Transverse colon (tissue), 4 donors: ENCODE measurements at regions not wholly inside any gene's neighbourhood (a gene's known extent, or its start where the extent isn't known, plus 50 kb on each side); places are given as distances from the start of the nearest gene placed in this dataset.

ENCODE experiments used
- DNase-seq: peaks from one replicate; pipeline ENCODE4 v3.0.0-alpha.2; 2019
- H3K27ac ChIP-seq, 4 donors: fragments of 200-600 bp; sonication (generic); 2 replicates each; pipeline ENCODE4 v1.5.1; 2016 to 2018; ENCODE audit warnings: inconsistent platforms in 4 of 4
- H3K27me3 ChIP-seq: fragments of 200-600 bp; sonication (generic); 2 replicates; pipeline ENCODE4 v1.5.1; 2017; ENCODE audit warnings: inconsistent platforms
- H3K36me3 ChIP-seq, 4 donors: fragments of 200-600 bp; sonication (generic); 2 replicates each; pipeline ENCODE4 v1.5.1; 2017 to 2019; ENCODE audit warnings: inconsistent platforms in 4 of 4
- H3K4me1 ChIP-seq, 4 donors: fragments of 200-600 bp; sonication (generic); 2 replicates each; pipeline ENCODE4 v1.5.1; 2017 to 2020; ENCODE audit warnings: inconsistent platforms in 4 of 4
- H3K4me3 ChIP-seq, 4 donors: fragments of 200-600 bp; sonication (generic); 1 replicate in 1 of 4; 2 replicates in 3 of 4; pipeline versions ENCODE4 v1.5.1 to v1.6.1; 2017 to 2019; ENCODE audit warnings: inconsistent platforms in 4 of 4
- H3K9me3 ChIP-seq, 2 donors: fragments of 200-600 bp; sonication (generic); 2 replicates each; pipeline ENCODE4 v1.5.1; 2017 to 2019; ENCODE audit warnings: inconsistent platforms in 2 of 2
- CTCF ChIP-seq, 5 experiments: fragments of 200-600 bp in 3 of 5; fragments of 450-650 bp in 2 of 5; sonication (generic) in 3 of 5; IDR thresholded peaks; 1 replicate in 2 of 5; 2 replicates in 3 of 5; pipeline ENCODE4 v1.5.1; 2016 to 2017; ENCODE audit warnings: antibody characterized with exemption in 5 of 5, inconsistent platforms in 3 of 5, mild to moderate bottlenecking in 2 of 5, moderate library complexity in 1 of 5
- EP300 ChIP-seq: sonication (generic); formaldehyde crosslinking; IDR thresholded peaks from one replicate; pipeline ENCODE4 v1.6.1; 2017; ENCODE audit warnings: antibody characterized with exemption, low read depth
- POLR2A ChIP-seq: fragments of 450-650 bp; IDR thresholded peaks from one replicate; pipeline ENCODE4 v1.6.1; 2016; ENCODE audit warnings: antibody characterized with exemption, mild to moderate bottlenecking, moderate library complexity
- POLR2AphosphoS5 ChIP-seq, 3 donors: sonication (generic); formaldehyde crosslinking; IDR thresholded peaks; one replicate each; pipeline ENCODE4 v1.6.1; 2016; ENCODE audit warnings: antibody characterized with exemption in 3 of 3
- WGBS, 2 donors: methylation state at CpG; one replicate each; pipeline ENCODE4 v1.1.5; 2018; ENCODE audit warnings: low coverage in 1 of 2; 5-methylcytosine and 5-hydroxymethylcytosine counted together
- in situ Hi-C, 4 donors: fragments of 200-750 bp; cut with MboI; loops; one replicate each; pipeline versions ENCODE4 v1.15.0 to v1.15.1; 2017; ENCODE audit warnings: low sequenced_read_pairs in 3 of 4, low pct_ligation_motif_present in 1 of 4, low pct_unique_long_range_greater_than_20kb in 1 of 4
- intact Hi-C: fragments of 100-400 bp; cut with DNase I; formaldehyde crosslinking; loops from one replicate; pipeline ENCODE4 v1.15.1; 2023; ENCODE audit warnings: low total_unique reads

DNA sequence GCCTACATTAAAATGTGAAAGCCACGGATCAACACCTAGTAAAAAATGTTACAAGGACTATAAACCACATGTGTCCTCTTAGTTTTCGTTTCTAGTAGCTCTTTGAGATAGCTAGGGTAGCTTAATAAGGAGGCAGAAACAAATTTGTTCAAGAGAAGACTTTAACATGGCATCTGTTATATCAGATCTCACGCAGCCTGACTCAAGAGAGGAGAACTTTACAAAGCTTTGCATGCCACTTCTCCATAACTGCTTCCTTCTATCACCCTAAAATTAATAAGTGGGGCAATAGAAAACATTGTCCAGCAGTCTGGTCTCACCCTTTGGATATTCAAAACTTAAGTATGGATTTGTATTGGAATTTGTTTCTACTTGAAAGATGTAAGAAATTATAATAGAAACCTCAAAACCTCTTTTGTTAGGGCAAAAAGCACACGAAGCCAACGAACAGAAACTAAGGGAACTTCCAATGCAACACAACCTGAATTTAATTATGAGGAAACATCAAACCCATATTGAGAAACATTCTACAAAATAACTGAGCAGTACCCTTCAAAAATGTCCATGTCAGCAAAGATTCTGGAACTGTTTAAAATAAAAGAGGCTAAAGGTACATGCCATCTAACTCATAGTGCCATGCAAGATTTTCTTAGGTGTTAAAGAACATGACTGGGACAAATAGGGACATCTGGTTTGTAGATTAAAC lies 194.8 kb downstream of the LRIG3 start:
- WGBS, 2 donors = 63 to 64% methylated on average over 5 of the region's 5 CpGs
- TF ChIP-seq POLR2AphosphoS5 (IDR thresholded peaks at IDR 0.05) = no peak
- TF ChIP-seq EP300 = no peak
- no peak for TF ChIP-seq POLR2A
- TF ChIP-seq CTCF (IDR thresholded peaks at IDR 0.05) = no peak
- no peak for DNase-seq
- intact Hi-C loops (no loop called here), in situ Hi-C loops (no loop called here)
- H3K4me1 ChIP-seq = no peaks in the 10 kb centered on the region
- H3K36me3 ChIP-seq = no peaks in the 10 kb centered on the region
- no peaks in the 10 kb centered on the region for H3K27me3 ChIP-seq
- no peak overlapping the region for H3K4me3 ChIP-seq
- no peak overlapping the region for H3K27ac ChIP-seq
- no peaks in the 10 kb centered on the region for H3K9me3 ChIP-seq

DNA sequence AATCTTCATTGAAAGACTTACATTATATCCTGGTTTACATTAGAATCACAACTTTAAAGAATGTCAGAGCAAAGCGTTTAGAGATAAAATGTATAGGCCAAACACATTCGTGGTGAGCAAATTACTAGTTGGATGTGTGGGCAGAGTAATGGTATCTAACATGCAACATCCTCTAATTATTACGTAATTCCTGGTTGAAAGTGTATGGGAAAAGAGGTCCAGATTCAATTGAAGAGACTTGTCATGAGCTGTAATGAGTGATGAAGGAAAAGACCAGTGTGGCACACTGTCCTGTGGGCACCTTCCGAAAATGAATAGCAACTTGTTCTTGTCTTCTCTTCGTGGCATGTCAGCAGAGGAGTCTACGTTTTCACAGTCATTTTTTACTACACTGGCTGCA lies 192.8 kb downstream of the LRIG3 start:
- in situ Hi-C loops = no loop called here
- TF ChIP-seq POLR2A = no peak
- TF ChIP-seq CTCF (IDR thresholded peaks at IDR 0.05) = no peak
- TF ChIP-seq POLR2AphosphoS5 (IDR thresholded peaks at IDR 0.05) = no peak
- no peak overlapping the region for H3K27ac ChIP-seq
- no peaks in the 10 kb centered on the region for H3K27me3 ChIP-seq
- no peak overlapping the region for H3K4me3 ChIP-seq
- H3K36me3 ChIP-seq = no peaks in the 10 kb centered on the region
- intact Hi-C loops = no loop called here
- DNase-seq = no peak
- WGBS, 2 donors = 78 to 86% methylated on average over 6 of the region's 6 CpGs
- no peaks in the 10 kb centered on the region for H3K9me3 ChIP-seq
- no peaks in the 10 kb centered on the region for H3K4me1 ChIP-seq

DNA sequence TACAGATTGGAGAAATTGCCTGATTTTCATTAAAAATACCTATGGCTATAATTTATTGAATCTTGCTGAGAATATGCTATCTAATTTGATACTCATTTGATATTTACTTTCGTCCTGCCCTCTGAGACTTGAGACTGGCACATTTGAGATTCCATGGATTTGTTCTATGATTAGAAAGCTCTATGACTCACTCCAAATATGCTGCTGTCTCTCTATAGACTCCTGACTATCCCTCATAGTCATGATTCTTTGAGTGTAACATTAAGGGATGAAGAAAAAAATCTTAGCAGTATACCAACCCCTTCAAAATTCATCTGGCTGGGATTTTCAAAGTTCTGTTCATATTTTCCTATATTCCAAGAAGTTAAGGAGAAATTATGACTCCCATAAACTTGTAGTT lies 191.9 kb downstream of the LRIG3 start:
- no peaks in the 10 kb centered on the region for H3K36me3 ChIP-seq
- TF ChIP-seq CTCF (IDR thresholded peaks at IDR 0.05) = no peak
- in situ Hi-C loops = no loop called here
- intact Hi-C loops = no loop called here
- H3K4me1 ChIP-seq = no peaks in the 10 kb centered on the region
- H3K27me3 ChIP-seq = no peaks in the 10 kb centered on the region
- no peaks in the 10 kb centered on the region for H3K9me3 ChIP-seq
- no peak for DNase-seq
- 67 to 80% methylated on average over 1 of the region's 1 CpG for WGBS, 2 donors
- H3K4me3 ChIP-seq = no peak overlapping the region
- no peak overlapping the region for H3K27ac ChIP-seq

- H3K4me1 ChIP-seq = no peaks in the 10 kb centered on the region
- intact Hi-C loops = no loop called here
Measured at GRCh38 chr12:58731096-58731495, 189.2 kb downstream of the LRIG3 start.

More at GRCh38 chr12:58731096-58731495, 189.2 kb downstream of the LRIG3 start:
- no peaks in the 10 kb centered on the region for H3K9me3 ChIP-seq
- H3K27me3 ChIP-seq = no peaks in the 10 kb centered on the region
- TF ChIP-seq CTCF (IDR thresholded peaks at IDR 0.05) (no peak), POLR2AphosphoS5 (IDR thresholded peaks at IDR 0.05) (no peak), POLR2A (no peak), EP300 (no peak)
- H3K36me3 ChIP-seq = no peaks in the 10 kb centered on the region
- H3K27ac ChIP-seq = no peak overlapping the region
- in situ Hi-C loops = no loop called here
- H3K4me3 ChIP-seq = no peak overlapping the region
- no peak for DNase-seq
